ENCODE measurements at regions not wholly inside any gene's neighbourhood (a gene's known extent, or its start where the extent isn't known, plus 50 kb on each side); places are given as distances from the start of the nearest gene placed in this dataset.

DNA sequence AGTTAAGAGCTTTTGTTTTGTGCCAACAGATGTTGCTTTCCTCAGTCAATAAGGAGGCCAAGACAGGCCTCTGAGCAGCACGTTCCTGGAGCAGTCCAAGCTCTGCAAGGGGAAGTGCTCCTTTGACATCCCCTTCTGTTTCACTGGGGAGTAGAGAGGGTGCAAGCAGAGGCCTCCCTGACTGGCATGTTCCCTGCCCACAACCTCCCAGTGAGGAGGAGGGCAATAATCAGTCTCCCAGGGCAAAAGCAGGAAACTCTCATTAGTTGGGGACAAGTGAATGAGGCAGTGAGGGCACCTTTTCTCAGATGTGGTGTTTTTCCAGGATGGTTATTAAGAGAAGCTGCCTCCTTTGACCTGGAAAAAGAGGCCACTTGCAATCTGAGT lies 79.5 kb upstream of the ZBED5 start:
- no peak overlapping the region for H2AFZ ChIP-seq (ENCODE audit: low read depth, low read length)
- no peaks in the 10 kb centered on the region for H3K79me2 ChIP-seq (ENCODE audit: control insufficient read depth, insufficient read depth, low read length)
- BruUV-seq (replicated peaks) = no TSS peak
- FAIRE-seq (no peak), DNase-seq (ENCODE audit: low read depth, low spot score) (no peak)
- dilution Hi-C loops (cut with MboI; ENCODE audit: extremely low pct_ligation_motif_present, low sequenced_read_pairs) = no loop called here
- no peak overlapping the region for H3K27ac ChIP-seq (ENCODE audit: insufficient read depth, low read depth, low read length)
- no peaks in the 10 kb centered on the region for H4K20me1 ChIP-seq (replicated peaks; ENCODE audit: control insufficient read depth, extremely low read depth, insufficient read depth, low read length)
- peaks cover 4 to 16% of the 10 kb centered on the region in 2 experiments for H3K27me3 ChIP-seq (ENCODE audit: control insufficient read depth in 2 of 2, insufficient read depth in 2 of 2, low read length in 2 of 2)
- TF ChIP-seq POLR2AphosphoS5 (IDR thresholded peaks at IDR 0.05; ENCODE audit: insufficient read depth, low read depth, low read length) (no peak), EZH2 (IDR thresholded peaks at IDR 0.05; ENCODE audit: borderline replicate concordance, low read depth, low read length, severe bottlenecking) (no peak), MYC (IDR thresholded peaks at IDR 0.05; ENCODE audit: low read depth, low read length) (no peak), JUN (IDR thresholded peaks at IDR 0.05; ENCODE audit: borderline replicate concordance, insufficient read depth, insufficient read length, low read depth) (no peak)
- TF ChIP-seq, protein P1, sequence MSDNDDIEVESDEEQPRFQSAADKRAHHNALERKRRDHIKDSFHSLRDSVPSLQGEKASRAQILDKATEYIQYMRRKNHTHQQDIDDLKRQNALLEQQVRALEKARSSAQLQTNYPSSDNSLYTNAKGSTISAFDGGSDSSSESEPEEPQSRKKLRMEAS (IDR thresholded peaks at IDR 0.05; ENCODE audit: insufficient read depth, insufficient read length) = no peak
- H3K9ac ChIP-seq (replicated peaks; ENCODE audit: extremely low read depth, insufficient read depth, low read length) = no peak overlapping the region
- CTCF ChIA-PET = interaction anchor here (1.2 to 1.3 kb wide), 3 partner anchors 83 to 850 kb away, joined by 3 to 4 read pairs (median 3); no protein-coding TSS in a partner anchor
- intact Hi-C loops (cut with micrococcal nuclease) = no loop called here
- H3K4me3 ChIP-seq (replicated peaks in 1 of 3; ENCODE audit: insufficient read depth in 1 of 3, low read depth in 1 of 3, low read length in 3 of 3) = no peak overlapping the region
- H3K9me3 ChIP-seq (replicated peaks; ENCODE audit: control insufficient read depth, insufficient read depth, low read length) = no peaks in the 10 kb centered on the region
- POLR2A ChIA-PET = no interaction called here
- H3K36me3 ChIP-seq (ENCODE audit: control insufficient read depth in 2 of 2, extremely low read depth in 1 of 2, insufficient read depth in 2 of 2, low read length in 2 of 2) = no peaks in the 10 kb centered on the region
- H3K4me2 ChIP-seq (ENCODE audit: insufficient read depth, low read length) = no peak overlapping the region
- H3K9me1 ChIP-seq (replicated peaks; ENCODE audit: control insufficient read depth, extremely low read depth, insufficient read depth, low read length) = no peaks in the 10 kb centered on the region
- peaks cover under 1% of the 10 kb centered on the region for H3K4me1 ChIP-seq (ENCODE audit: control insufficient read depth, extremely low read depth, insufficient read depth, low read length)

- FAIRE-seq (no peak), DNase-seq (ENCODE audit: low read depth, low spot score) (no peak)
- Histone ChIP-seq H4K20me1 (replicated peaks; ENCODE audit: control insufficient read depth, extremely low read depth, insufficient read depth, low read length) (no peaks in the 10 kb centered on the region), H2AFZ (ENCODE audit: low read depth, low read length) (no peak overlapping the region), H3K9ac (replicated peaks; ENCODE audit: extremely low read depth, insufficient read depth, low read length) (no peak overlapping the region), H3K36me3 (ENCODE audit: control insufficient read depth in 2 of 2, extremely low read depth in 1 of 2, insufficient read depth in 2 of 2, low read length in 2 of 2) (no peaks in the 10 kb centered on the region), H3K27me3 (ENCODE audit: control insufficient read depth in 2 of 2, insufficient read depth in 2 of 2, low read length in 2 of 2) (peaks cover 4 to 16% of the 10 kb centered on the region in 2 experiments), H3K9me1 (replicated peaks; ENCODE audit: control insufficient read depth, extremely low read depth, insufficient read depth, low read length) (no peaks in the 10 kb centered on the region), H3K9me3 (replicated peaks; ENCODE audit: control insufficient read depth, insufficient read depth, low read length) (no peaks in the 10 kb centered on the region), H3K79me2 (ENCODE audit: control insufficient read depth, insufficient read depth, low read length) (no peaks in the 10 kb centered on the region), H3K4me3 (replicated peaks in 1 of 3; ENCODE audit: insufficient read depth in 1 of 3, low read depth in 1 of 3, low read length in 3 of 3) (no peak overlapping the region), H3K27ac (ENCODE audit: insufficient read depth, low read depth, low read length) (no peak overlapping the region), H3K4me2 (ENCODE audit: insufficient read depth, low read length) (no peak overlapping the region), H3K4me1 (ENCODE audit: control insufficient read depth, extremely low read depth, insufficient read depth, low read length) (peaks cover 5% of the 10 kb centered on the region)
- intact Hi-C loops (cut with micrococcal nuclease) (no loop called here), dilution Hi-C loops (cut with MboI; ENCODE audit: extremely low pct_ligation_motif_present, low sequenced_read_pairs) (no loop called here)
- no peak for TF ChIP-seq POLR2AphosphoS5 (IDR thresholded peaks at IDR 0.05; ENCODE audit: insufficient read depth, low read depth, low read length)
- TF ChIP-seq, protein P2, sequence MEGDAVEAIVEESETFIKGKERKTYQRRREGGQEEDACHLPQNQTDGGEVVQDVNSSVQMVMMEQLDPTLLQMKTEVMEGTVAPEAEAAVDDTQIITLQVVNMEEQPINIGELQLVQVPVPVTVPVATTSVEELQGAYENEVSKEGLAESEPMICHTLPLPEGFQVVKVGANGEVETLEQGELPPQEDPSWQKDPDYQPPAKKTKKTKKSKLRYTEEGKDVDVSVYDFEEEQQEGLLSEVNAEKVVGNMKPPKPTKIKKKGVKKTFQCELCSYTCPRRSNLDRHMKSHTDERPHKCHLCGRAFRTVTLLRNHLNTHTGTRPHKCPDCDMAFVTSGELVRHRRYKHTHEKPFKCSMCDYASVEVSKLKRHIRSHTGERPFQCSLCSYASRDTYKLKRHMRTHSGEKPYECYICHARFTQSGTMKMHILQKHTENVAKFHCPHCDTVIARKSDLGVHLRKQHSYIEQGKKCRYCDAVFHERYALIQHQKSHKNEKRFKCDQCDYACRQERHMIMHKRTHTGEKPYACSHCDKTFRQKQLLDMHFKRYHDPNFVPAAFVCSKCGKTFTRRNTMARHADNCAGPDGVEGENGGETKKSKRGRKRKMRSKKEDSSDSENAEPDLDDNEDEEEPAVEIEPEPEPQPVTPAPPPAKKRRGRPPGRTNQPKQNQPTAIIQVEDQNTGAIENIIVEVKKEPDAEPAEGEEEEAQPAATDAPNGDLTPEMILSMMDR (IDR thresholded peaks at IDR 0.05; ENCODE audit: extremely low read depth in 1 of 2, insufficient read depth in 1 of 2, low read depth in 1 of 2, low read length in 2 of 2) = no peak
- TF ChIP-seq, protein P1 (IDR thresholded peaks at IDR 0.05; ENCODE audit: insufficient read depth, insufficient read length) = no peak
- TF ChIP-seq POLR2A (IDR thresholded peaks at IDR 0.05; ENCODE audit: low read depth, low read length) = no peak
- no peak for TF ChIP-seq MYC (IDR thresholded peaks at IDR 0.05; ENCODE audit: low read depth, low read length)
- no peak for TF ChIP-seq JUN (IDR thresholded peaks at IDR 0.05; ENCODE audit: borderline replicate concordance, insufficient read depth, insufficient read length, low read depth)
- no peak for TF ChIP-seq FOS (IDR thresholded peaks at IDR 0.05; ENCODE audit: borderline replicate concordance, insufficient read depth, low read length)
- TF ChIP-seq EZH2 (IDR thresholded peaks at IDR 0.05; ENCODE audit: borderline replicate concordance, low read depth, low read length, severe bottlenecking) = no peak
- no peak for TF ChIP-seq GATA2 (IDR thresholded peaks at IDR 0.05; ENCODE audit: insufficient read depth, insufficient read length, low read depth, low read length)
- ChIA-PET POLR2A (no interaction called here), CTCF (interaction anchor here (1.2 to 1.3 kb wide), 3 partner anchors 83 to 851 kb away, joined by 3 to 4 read pairs (median 3); no protein-coding TSS in a partner anchor)
- BruUV-seq (replicated peaks) = no TSS peak
These were observed 79.0 kb upstream of the ZBED5 start for GRCh38 chr11:10936626-10937384.
